ENCODE measurements at regions not wholly inside any gene's neighbourhood (a gene's known extent, or its start where the extent isn't known, plus 50 kb on each side); places are given as distances from the start of the nearest gene placed in this dataset.
"Not testable (repeated sequence)": the region's sequence is repeated elsewhere in the genome, so short reads cannot be mapped to it uniquely, and the experiment has no call there.

GRCh38 chr10:56551037-56551436, 190.0 kb upstream of the ZWINT start:
- no peak for DNase-seq

- DNase-seq, result no peak
These were observed 186.1 kb upstream of the ZWINT start for GRCh38 chr10:56547163-56547562.

DNA sequence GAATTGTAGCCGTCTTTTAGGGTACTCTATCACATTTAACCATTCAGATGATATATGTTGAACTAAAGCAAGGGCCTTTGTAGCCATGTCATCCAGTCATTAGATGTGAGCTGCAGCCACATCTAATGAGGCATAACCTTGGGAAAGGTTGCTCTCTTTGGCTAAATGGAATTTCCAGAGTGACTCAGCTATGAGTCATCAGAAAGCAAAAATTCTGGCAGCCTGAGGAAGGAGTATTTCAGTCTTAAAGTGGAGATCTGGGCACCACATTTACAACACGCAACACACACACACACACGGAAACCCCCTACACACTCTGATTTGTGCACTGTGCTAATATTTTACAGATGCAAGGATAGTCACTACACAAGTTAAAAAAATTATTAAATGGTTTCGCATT, 176.9 kb upstream of the ZWINT start:
- peak; percentile 6 for DNase-seq

GRCh38 chr10:56522166-56522565, 161.1 kb upstream of the ZWINT start:
- no peak for DNase-seq

DNA sequence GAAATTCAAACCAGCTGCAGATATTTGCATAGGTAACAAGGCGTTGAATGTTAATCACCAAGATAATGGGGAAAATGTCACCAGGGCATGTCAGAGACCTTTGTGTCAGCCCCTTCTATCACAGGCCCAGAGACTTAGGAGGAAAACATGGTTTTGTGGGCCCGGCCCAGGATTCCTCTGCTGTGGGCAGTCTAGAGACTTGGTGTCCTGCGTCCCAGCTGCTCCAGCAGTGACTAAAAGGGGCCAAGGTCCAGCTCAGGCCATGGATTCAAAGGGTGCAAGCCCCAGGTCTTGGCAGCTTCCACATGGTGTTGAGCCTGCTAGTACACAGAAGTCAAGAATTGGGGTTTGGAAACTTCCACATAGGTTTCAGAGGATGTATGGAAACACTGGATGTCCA, 147.5 kb upstream of the ZWINT start:
- DNase-seq, result no peak

GRCh38 chr10:56507033-56507432, 146.0 kb upstream of the ZWINT start:
- DNase-seq, result no peak

DNA sequence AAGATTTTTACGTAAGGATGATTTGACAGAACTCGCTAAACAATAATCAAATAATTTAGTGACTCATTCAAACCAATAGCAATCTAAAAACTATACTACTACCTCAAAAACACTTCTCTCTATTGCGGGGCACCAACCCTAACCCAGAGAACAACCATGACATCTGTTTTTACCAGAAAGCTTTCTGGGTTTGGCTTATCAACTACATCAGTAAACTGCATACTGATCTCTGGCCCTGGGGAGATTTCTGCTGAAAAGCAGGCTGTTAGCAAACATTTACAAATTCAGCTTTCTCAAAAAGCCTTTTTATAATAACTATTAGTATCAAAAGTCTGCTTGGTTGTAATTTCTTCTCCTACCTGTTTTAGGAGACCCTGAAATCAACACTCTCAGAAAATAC, 144.5 kb upstream of the ZWINT start:
- no peak for DNase-seq

DNA sequence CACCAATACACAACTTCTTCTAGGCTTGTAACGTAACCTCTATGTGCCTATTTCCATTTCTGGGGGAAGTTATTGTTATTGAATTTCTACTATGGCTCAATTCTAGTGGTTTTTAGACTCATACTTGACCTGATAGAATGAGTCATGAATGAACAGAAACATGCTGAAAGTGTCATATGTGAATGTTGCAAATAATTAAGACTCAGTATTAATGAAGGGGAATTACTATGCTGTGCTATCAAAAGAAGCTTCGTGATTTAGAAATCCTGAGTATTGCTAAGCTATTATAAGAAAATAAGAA, 135.1 kb upstream of the ZWINT start:
- DNase-seq, result no peak

GRCh38 chr10:56487746-56488145, 126.7 kb upstream of the ZWINT start:
- no peak for DNase-seq

GRCh38 chr10:56481521-56482091, 120.5 kb upstream of the ZWINT start:
- no peak for DNase-seq

GRCh38 chr10:56472978-56473377, 111.9 kb upstream of the ZWINT start:
- DNase-seq, result no peak

DNA sequence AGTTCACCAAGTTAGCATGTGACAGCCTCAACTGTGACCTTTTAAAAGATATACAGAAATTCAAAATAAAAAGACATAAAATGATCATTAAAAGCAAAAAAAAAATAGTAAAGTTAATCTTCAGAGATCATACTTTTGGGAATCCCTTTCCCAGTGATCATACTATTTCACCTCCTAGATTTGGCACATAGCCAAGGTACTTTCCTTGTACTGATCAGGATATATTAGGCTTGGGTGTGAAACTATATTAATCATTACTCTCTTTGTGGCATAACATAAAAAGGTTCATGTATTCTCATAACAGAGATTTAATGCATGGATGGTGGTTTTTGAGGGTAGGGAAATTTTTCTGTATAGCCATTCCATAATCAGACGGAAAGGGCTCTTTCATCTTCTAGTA, 109.6 kb upstream of the ZWINT start:
- no peak for DNase-seq

DNA sequence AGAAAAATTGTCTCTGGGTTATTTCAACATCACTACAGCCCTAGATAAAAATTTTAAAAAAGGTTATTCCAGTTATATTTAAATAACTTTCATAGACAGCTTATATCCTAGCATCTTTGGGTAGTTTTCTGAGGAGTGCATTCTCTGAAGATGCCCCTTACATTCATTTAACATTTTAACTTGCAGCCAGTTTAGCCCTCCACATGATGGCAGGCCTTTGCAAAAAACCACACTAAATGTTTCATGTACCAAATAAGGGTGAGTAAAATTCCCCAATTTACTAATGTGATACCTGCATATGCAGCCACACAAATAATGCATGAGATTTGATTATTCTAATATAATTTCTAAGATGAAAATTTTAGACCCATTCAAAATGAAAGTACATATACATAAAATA, 108.4 kb upstream of the ZWINT start:
- DNase-seq, result no peak

DNA sequence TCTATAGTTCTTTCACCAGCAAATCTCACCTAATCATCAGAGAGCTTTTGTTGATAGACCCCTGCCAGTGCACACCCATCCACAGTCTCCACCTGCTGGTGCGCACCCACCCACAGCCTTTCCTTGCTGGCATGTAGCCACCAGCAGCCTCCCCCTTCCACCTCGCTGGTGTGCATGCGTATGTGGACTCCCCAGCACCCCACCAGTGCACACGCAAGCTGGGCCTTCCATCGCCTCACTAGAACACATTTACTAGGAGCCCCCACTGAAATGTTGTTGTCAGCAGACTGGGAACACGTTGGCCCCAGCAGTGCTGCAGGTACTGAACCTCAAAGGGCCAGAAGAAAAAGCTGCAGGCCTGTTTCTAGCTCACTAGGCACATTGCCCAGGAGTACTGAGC, 104.9 kb upstream of the ZWINT start:
- DNase-seq, result no peak

- no peak for DNase-seq
These were observed 88.7 kb upstream of the ZWINT start for GRCh38 chr10:56449770-56450169.

DNA sequence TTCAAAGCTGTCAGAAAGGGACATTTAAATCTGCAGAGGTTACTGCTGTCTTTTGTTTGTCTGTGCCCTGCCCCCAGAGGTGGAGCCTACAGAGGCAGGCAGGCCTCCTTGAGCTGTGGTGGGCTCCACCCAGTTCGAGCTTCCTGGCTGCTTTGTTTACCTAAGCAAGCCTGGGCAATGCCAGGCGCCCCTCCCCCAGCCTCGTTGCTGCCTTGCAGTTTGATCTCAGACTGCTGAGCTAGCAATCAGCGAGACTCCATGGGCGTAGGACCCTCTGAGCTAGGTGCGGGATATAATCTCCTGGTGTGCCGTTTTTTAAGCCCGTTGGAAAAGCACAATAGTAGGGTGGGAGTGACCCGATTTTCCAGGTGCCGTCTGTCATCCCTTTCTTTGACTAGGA, 86.6 kb upstream of the ZWINT start:
- not testable (repeated sequence) for DNase-seq

DNA sequence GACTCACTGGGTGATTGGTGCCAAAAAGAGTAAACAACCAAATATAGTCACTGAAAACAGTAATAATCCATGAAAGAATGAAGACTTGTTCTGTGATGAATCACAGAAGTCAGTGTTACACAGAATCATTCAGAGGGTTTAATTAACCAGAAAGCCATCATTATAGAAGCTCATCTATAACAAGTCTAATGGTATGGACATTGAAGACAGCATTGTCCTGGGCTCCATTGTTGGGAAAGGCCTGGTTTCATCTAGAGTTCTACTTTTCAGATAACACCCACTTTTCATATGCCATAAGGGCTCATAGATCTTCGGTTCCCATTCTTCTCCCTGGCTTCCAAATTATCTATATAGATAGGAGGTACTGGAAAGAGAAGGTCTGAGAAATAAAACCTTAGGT, 80.3 kb upstream of the ZWINT start:
- DNase-seq, result not testable (repeated sequence)
